Cardiac muscle cell (in vitro differentiated cells and primary cell): ENCODE measurements at regions not wholly inside any gene's neighbourhood (a gene's known extent, or its start where the extent isn't known, plus 50 kb on each side); places are given as distances from the start of the nearest gene placed in this dataset.

Experiments used
- DNase-seq, 2 donors: peaks; one replicate each; pipeline versions ENCODE4 v3.0.0 to v3.0.0-alpha.2; 2010 to 2017; ENCODE audit warnings: low read depth in 1 of 2, low spot score in 1 of 2
- H3K27ac ChIP-seq: fragments of 200-600 bp; sonication (generic); 2 replicates; pipeline ENCODE4 v1.5.1; 2016
- H3K27me3 ChIP-seq: fragments of 200-600 bp; sonication (generic); 2 replicates; pipeline ENCODE4 v1.6.0; 2016; ENCODE audit warnings: control low read depth
- H3K36me3 ChIP-seq: fragments of 200-600 bp; sonication (generic); 2 replicates; pipeline ENCODE4 v1.5.1; 2016; ENCODE audit warnings: control low read depth
- H3K4me1 ChIP-seq: fragments of 200-600 bp; sonication (generic); 2 replicates; pipeline ENCODE4 v1.8.1; 2017; ENCODE audit warnings: low read depth, mild to moderate bottlenecking, mixed run types
- H3K4me3 ChIP-seq: fragments of 200-600 bp; sonication (generic); 2 replicates; pipeline ENCODE4 v1.5.1; 2016; ENCODE audit warnings: mild to moderate bottlenecking
- H3K9me3 ChIP-seq: fragments of 200-600 bp; sonication (generic); 2 replicates; pipeline ENCODE4 v1.5.1; 2017; ENCODE audit warnings: low read depth, mild to moderate bottlenecking, control low read depth
- TF ChIP-seq, protein P1 (sequence below): IDR thresholded peaks from 2 replicates; pipeline ENCODE4 v1.5.1; 2012; ENCODE audit warnings: low read depth, mild to moderate bottlenecking, low read length

DNA sequence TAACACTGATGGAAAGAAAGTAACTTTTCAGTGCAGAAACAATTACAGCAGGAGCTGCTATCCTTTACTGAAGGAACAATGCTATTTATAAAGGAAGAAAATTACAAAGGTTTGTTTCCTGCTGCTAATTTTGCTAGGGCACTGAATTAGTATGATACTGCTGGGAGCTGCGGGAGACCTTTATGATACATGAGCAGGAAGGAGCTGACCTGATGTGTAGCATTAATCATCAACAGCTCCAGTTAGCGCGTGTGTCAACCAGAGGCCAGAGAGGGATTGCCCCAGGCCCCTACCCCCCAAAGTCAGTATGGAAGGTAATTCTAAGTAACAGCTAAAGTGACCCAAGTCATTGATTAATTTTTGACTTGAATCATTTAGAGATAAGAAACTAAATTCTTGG is 728.9 kb downstream of the PCDH18 start:
- Histone ChIP-seq H3K27me3 (no peaks in the 10 kb centered on the region), H3K9me3 (no peaks in the 10 kb centered on the region), H3K27ac (no peak overlapping the region), H3K4me3 (no peak overlapping the region), H3K4me1 (no peaks in the 10 kb centered on the region), H3K36me3 (no peaks in the 10 kb centered on the region)
- no peak for DNase-seq
- TF ChIP-seq, protein P1, sequence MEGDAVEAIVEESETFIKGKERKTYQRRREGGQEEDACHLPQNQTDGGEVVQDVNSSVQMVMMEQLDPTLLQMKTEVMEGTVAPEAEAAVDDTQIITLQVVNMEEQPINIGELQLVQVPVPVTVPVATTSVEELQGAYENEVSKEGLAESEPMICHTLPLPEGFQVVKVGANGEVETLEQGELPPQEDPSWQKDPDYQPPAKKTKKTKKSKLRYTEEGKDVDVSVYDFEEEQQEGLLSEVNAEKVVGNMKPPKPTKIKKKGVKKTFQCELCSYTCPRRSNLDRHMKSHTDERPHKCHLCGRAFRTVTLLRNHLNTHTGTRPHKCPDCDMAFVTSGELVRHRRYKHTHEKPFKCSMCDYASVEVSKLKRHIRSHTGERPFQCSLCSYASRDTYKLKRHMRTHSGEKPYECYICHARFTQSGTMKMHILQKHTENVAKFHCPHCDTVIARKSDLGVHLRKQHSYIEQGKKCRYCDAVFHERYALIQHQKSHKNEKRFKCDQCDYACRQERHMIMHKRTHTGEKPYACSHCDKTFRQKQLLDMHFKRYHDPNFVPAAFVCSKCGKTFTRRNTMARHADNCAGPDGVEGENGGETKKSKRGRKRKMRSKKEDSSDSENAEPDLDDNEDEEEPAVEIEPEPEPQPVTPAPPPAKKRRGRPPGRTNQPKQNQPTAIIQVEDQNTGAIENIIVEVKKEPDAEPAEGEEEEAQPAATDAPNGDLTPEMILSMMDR: no peak

DNA sequence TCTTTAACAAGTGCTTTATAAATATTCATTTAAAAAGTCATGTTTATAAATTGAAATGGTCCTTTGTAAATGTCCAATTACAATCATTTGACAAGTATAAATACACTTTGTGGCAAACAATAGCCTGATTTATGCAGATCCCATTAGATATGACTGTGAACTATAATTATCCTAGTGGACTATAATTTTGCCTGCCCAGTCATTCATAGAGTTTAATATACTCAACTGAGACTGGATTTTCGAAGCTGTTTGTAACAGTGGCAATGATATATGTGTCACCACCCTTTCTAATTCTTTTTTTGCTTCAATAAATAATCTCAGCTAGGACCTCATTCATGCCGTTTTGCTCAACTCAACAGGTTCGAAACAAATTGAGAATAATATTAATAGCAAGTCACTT is 732.0 kb downstream of the PCDH18 start:
- no peaks in the 10 kb centered on the region for H3K4me1 ChIP-seq
- H3K27me3 ChIP-seq: no peaks in the 10 kb centered on the region
- H3K4me3 ChIP-seq: no peak overlapping the region
- no peaks in the 10 kb centered on the region for H3K36me3 ChIP-seq
- H3K27ac ChIP-seq: no peak overlapping the region
- TF ChIP-seq, protein P1: no peak
- no peak for DNase-seq
- H3K9me3 ChIP-seq: no peaks in the 10 kb centered on the region

GRCh38 chr4:136796953-136797352 is 735.3 kb downstream of the PCDH18 start:
- Histone ChIP-seq H3K4me1 (no peaks in the 10 kb centered on the region), H3K27me3 (no peaks in the 10 kb centered on the region), H3K27ac (no peak overlapping the region)

GRCh38 chr4:136793848-136794247 is 738.4 kb downstream of the PCDH18 start:
- TF ChIP-seq, protein P1: no peak
- Histone ChIP-seq H3K4me1 (no peaks in the 10 kb centered on the region), H3K9me3 (no peaks in the 10 kb centered on the region), H3K36me3 (no peaks in the 10 kb centered on the region), H3K27ac (no peak overlapping the region), H3K27me3 (no peaks in the 10 kb centered on the region), H3K4me3 (no peak overlapping the region)
- DNase-seq: no peak

More at GRCh38 chr4:136796953-136797352, 735.3 kb downstream of the PCDH18 start:
- no peaks in the 10 kb centered on the region for H3K36me3 ChIP-seq
- no peak for DNase-seq
- TF ChIP-seq, protein P1: no peak
- no peak overlapping the region for H3K4me3 ChIP-seq
- no peaks in the 10 kb centered on the region for H3K9me3 ChIP-seq

GRCh38 chr4:136784326-136784725 is 748.0 kb downstream of the PCDH18 start:
- Histone ChIP-seq H3K36me3 (no peaks in the 10 kb centered on the region), H3K27me3 (no peaks in the 10 kb centered on the region), H3K4me3 (no peak overlapping the region), H3K27ac (no peak overlapping the region), H3K9me3 (no peaks in the 10 kb centered on the region), H3K4me1 (no peaks in the 10 kb centered on the region)
- TF ChIP-seq, protein P1: no peak
- no peak for DNase-seq

DNA sequence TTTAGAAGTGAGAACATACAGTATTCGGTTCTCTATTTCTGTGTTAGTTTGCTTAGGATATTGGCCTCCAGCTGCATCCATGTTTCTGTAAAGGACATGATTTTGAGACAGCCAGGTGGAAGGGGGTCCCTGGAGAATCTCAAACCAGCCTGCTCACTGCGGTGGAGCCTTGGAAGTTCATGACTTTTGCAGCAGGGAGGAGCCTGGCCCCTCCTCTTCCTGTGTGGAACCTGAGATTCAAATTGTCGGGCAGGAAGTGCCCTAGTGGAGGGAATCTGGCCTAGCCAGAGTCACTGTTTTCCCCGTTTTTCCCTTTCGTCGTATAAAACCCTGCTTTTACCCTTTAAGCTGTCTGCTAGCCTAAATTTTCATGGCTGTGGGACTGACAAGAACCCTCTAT is 762.6 kb downstream of the PCDH18 start:
- no peak overlapping the region for H3K4me3 ChIP-seq
- H3K4me1 ChIP-seq: no peaks in the 10 kb centered on the region
- TF ChIP-seq, protein P1: no peak
- no peaks in the 10 kb centered on the region for H3K27me3 ChIP-seq
- H3K9me3 ChIP-seq: no peaks in the 10 kb centered on the region
- H3K27ac ChIP-seq: no peak overlapping the region
- DNase-seq: no peak
- H3K36me3 ChIP-seq: no peaks in the 10 kb centered on the region
